PFSK-1 (cell line): ENCODE measurements at regions not wholly inside any gene's neighbourhood (a gene's known extent, or its start where the extent isn't known, plus 50 kb on each side); places are given as distances from the start of the nearest gene placed in this dataset.

Experiments
- POLR2AphosphoS5 ChIP-seq: IDR thresholded peaks from 2 replicates; pipeline ENCODE4 v1.6.1; 2012; ENCODE audit warnings: low read depth, mild to moderate bottlenecking, control low read depth, low read length, moderate library complexity
- TF ChIP-seq, protein P1 (sequence below), 2 experiments: IDR thresholded peaks; 2 replicates each; pipeline versions ENCODE4 v1.6.1 to v1.8.0; 2011 to 2012; ENCODE audit warnings: low read depth in 2 of 2, low read length in 2 of 2, control low read depth in 1 of 2, inconsistent platforms in 1 of 2, mild to moderate bottlenecking in 1 of 2, moderate library complexity in 1 of 2; ENCODE audit not compliant: insufficient read depth in 1 of 2

DNA sequence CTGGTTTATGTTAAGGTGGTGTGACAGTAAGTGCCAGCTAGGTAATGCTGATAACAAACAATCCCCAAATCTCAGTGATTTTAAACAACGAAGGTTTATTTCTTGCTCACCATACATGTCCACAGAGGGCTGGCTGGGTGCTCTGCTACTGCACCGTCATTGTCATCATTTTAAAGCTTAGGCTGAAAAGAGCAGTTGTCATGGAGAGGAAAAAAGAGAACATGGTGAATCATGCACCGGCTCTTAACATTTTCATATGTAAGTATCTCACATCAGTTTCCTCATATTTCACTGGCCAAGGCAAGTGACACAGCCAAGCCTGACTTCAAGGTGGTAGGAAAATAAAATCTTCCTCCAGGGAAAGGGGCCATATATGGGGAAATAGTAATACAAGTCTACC lies 746.9 kb downstream of the SORCS3 start:
- no peak for TF ChIP-seq POLR2AphosphoS5
- TF ChIP-seq, protein P1, sequence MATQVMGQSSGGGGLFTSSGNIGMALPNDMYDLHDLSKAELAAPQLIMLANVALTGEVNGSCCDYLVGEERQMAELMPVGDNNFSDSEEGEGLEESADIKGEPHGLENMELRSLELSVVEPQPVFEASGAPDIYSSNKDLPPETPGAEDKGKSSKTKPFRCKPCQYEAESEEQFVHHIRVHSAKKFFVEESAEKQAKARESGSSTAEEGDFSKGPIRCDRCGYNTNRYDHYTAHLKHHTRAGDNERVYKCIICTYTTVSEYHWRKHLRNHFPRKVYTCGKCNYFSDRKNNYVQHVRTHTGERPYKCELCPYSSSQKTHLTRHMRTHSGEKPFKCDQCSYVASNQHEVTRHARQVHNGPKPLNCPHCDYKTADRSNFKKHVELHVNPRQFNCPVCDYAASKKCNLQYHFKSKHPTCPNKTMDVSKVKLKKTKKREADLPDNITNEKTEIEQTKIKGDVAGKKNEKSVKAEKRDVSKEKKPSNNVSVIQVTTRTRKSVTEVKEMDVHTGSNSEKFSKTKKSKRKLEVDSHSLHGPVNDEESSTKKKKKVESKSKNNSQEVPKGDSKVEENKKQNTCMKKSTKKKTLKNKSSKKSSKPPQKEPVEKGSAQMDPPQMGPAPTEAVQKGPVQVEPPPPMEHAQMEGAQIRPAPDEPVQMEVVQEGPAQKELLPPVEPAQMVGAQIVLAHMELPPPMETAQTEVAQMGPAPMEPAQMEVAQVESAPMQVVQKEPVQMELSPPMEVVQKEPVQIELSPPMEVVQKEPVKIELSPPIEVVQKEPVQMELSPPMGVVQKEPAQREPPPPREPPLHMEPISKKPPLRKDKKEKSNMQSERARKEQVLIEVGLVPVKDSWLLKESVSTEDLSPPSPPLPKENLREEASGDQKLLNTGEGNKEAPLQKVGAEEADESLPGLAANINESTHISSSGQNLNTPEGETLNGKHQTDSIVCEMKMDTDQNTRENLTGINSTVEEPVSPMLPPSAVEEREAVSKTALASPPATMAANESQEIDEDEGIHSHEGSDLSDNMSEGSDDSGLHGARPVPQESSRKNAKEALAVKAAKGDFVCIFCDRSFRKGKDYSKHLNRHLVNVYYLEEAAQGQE (IDR thresholded peaks at IDR 0.05; ENCODE audit: insufficient read depth in 1 of 2, low read depth in 2 of 2, low read length in 2 of 2): no peak
